ACC112 (cell line): ENCODE measurements at regions not wholly inside any gene's neighbourhood (a gene's known extent, or its start where the extent isn't known, plus 50 kb on each side); places are given as distances from the start of the nearest gene placed in this dataset.

Source experiments
- H2AFZ ChIP-seq: fragments of 200-600 bp; sonication (generic); one replicate; pipeline ENCODE4 v1.6.0; 2017; ENCODE audit warnings: antibody characterized with exemption, low read length; ENCODE audit not compliant: unreplicated experiment
- H3K27ac ChIP-seq: fragments of 200-600 bp; sonication (generic); 2 replicates; pipeline ENCODE4 v1.5.1; 2014; ENCODE audit warnings: low read depth, mild to moderate bottlenecking, antibody characterized with exemption, low read length, moderate library complexity
- H3K27me3 ChIP-seq: fragments of 200-600 bp; sonication (generic); 2 replicates; pipeline ENCODE4 v1.6.1; 2014; ENCODE audit warnings: mild to moderate bottlenecking, antibody characterized with exemption, low read length, moderate library complexity, mixed read lengths; ENCODE audit not compliant: insufficient read depth
- H3K36me3 ChIP-seq: fragments of 200-600 bp; sonication (generic); 2 replicates; pipeline ENCODE4 v1.6.1; 2016; ENCODE audit warnings: mild to moderate bottlenecking, antibody characterized with exemption, low read length, moderate library complexity, mixed read lengths; ENCODE audit not compliant: insufficient read depth
- H3K4me1 ChIP-seq: fragments of 200-600 bp; sonication (generic); one replicate; pipeline ENCODE4 v1.6.1; 2016; ENCODE audit warnings: low read length, mixed read lengths; ENCODE audit not compliant: insufficient read depth, unreplicated experiment, control insufficient read depth
- H3K4me3 ChIP-seq: fragments of 200-600 bp; sonication (generic); 2 replicates; pipeline ENCODE4 v1.5.1; 2014; ENCODE audit warnings: mild to moderate bottlenecking, low read depth, low read length
- H3K79me2 ChIP-seq: fragments of 200-600 bp; sonication (generic); one replicate; pipeline ENCODE4 v1.6.0; 2016; ENCODE audit warnings: low read length; ENCODE audit not compliant: control insufficient read depth, unreplicated experiment, insufficient read depth

DNA sequence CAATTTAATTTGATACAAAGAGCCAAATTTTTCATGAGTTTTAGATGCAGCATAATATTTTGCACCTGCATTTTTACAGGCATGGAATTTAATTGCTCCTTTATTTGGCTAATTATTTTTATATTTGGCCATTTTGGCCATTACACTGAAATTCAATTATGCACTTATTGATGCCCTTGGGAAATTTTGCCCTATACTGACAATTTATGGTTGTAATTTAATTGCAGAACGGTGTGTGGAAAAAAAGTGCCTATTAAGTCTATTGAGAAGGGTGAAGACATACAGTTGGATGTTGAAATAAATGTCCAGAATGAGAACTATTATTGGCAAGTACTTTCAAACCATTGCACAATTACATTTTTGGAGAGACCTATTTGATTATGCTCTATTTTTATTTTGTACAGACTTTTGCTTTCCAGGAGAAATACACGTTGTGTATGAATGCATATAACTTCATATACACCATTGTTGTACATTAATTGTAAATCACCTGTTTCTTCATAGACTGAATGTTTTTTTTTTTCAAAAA, 1319.3 kb upstream of the CDH2 start:
- Histone ChIP-seq H3K4me1 (peaks cover 1% of the 10 kb centered on the region), H3K4me3 (no peak overlapping the region), H2AFZ (no peak overlapping the region), H3K36me3 (no peaks in the 10 kb centered on the region), H3K27me3 (no peaks in the 10 kb centered on the region), H3K79me2 (no peaks in the 10 kb centered on the region), H3K27ac (no peak overlapping the region)

DNA sequence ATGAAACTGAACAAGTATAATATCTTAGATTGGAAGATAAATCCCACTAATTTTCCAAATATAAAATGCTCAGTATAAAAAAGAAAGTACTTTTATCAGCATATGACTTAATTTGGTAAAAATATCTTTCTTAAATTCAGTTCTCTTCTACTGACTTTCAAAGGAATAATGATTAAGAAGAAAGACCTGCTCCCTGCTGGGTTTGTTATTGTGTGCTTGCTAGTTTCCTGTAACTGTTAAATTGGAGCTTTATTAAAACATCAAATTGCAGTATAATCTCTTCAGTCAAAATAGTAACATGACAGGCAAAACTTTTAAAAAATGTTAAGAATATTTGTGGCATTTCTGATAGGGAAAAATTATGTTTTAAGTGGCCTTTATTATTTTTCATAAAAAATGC, 1317.4 kb upstream of the CDH2 start:
- Histone ChIP-seq H3K4me3 (no peak overlapping the region), H3K27ac (no peak overlapping the region), H3K36me3 (no peaks in the 10 kb centered on the region), H2AFZ (peak overlapping the region; percentile 83), H3K27me3 (no peaks in the 10 kb centered on the region), H3K79me2 (no peaks in the 10 kb centered on the region), H3K4me1 (no peaks in the 10 kb centered on the region)

DNA sequence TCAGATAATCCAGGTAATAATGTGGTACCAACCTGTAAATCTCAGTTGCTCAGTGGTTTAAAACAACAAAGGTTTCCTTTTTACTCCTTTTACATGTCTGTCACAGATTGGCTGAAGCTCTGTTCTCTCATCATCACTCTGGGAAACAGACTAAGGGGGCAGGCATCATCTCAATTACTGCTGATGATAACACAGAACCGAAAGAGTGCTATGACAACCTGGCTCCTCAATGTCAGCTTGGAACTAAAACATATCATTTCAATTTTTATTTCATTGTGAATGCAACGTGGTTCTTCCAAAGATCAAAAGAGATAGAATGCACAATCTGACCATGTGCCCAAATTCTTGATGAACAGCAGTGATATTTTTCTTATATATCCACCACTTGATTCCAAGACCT, 1315.0 kb upstream of the CDH2 start:
- H2AFZ ChIP-seq, result no peak overlapping the region
- no peaks in the 10 kb centered on the region for H3K27me3 ChIP-seq
- H3K27ac ChIP-seq, result no peak overlapping the region
- H3K36me3 ChIP-seq, result no peaks in the 10 kb centered on the region
- H3K4me1 ChIP-seq, result no peaks in the 10 kb centered on the region
- H3K79me2 ChIP-seq, result no peaks in the 10 kb centered on the region
- no peak overlapping the region for H3K4me3 ChIP-seq

DNA sequence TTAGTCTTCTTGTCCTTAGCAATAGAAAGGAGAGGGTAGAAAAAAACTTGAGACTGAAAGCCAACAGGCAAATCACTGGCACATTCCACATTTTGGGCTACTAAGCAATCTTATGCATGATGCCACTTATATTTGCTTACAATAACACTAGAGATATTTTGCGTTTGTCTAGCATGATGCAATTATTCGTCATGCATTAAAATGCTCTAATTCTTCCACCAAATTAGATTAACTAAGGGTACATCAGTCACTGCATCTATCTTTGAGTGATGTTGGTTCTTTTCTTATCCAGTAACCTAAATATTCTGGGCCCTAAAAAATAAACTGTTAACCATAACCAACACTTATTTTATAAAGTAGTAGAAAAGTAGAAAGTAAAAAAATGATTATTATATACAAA, 1311.7 kb upstream of the CDH2 start:
- H3K4me3 ChIP-seq, result no peak overlapping the region
- H3K4me1 ChIP-seq, result no peaks in the 10 kb centered on the region
- no peaks in the 10 kb centered on the region for H3K36me3 ChIP-seq
- peak overlapping the region; percentile 31 for H2AFZ ChIP-seq
- H3K27me3 ChIP-seq, result no peaks in the 10 kb centered on the region
- no peak overlapping the region for H3K27ac ChIP-seq
- H3K79me2 ChIP-seq, result no peaks in the 10 kb centered on the region

DNA sequence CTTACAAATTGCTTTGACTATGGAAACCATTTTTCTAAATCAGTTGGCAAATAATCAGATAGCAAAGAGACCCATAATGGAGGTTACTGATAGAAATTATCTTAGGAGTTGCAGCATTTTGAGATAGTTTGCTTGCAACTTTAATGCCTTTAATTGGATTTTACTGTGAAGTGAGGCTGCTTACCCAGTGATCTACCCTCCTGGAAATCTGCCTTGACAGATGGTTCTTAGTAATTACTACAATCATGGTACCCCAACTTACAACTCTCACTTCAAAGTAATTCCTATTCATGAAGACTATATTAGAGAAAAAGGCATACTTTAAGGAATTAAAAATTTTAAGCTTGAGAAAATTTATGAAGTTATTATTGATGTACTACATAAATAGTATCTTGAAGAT, 1288.6 kb upstream of the CDH2 start:
- H3K4me3 ChIP-seq, result no peak overlapping the region
- no peak overlapping the region for H3K27ac ChIP-seq
- H3K4me1 ChIP-seq, result no peaks in the 10 kb centered on the region
- H3K79me2 ChIP-seq, result no peaks in the 10 kb centered on the region
- no peaks in the 10 kb centered on the region; the same call in 1 of the 2 replicates for H3K36me3 ChIP-seq
- no peaks in the 10 kb centered on the region for H3K27me3 ChIP-seq
- H2AFZ ChIP-seq, result no peak overlapping the region

DNA sequence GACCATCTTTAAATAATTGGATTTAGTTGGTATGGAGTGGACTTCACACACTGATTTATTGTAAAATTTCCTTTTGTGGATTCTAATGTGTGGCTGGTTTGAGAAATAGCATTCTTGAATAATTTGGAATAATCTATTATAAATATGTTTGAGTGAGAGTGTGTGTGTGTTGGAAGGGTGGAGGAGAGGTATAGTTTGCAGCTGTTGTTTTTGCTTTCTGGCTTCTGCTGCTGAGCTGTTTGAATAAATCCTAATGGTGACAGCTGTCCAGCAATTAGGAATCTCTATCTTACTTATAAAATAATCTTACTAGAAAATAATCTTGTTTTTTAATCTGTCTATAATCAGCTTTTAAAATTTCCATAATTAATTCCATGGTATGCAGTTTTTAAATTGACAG, 1283.0 kb upstream of the CDH2 start:
- H3K4me3 ChIP-seq, result no peak overlapping the region
- H3K27ac ChIP-seq, result no peak overlapping the region

DNA sequence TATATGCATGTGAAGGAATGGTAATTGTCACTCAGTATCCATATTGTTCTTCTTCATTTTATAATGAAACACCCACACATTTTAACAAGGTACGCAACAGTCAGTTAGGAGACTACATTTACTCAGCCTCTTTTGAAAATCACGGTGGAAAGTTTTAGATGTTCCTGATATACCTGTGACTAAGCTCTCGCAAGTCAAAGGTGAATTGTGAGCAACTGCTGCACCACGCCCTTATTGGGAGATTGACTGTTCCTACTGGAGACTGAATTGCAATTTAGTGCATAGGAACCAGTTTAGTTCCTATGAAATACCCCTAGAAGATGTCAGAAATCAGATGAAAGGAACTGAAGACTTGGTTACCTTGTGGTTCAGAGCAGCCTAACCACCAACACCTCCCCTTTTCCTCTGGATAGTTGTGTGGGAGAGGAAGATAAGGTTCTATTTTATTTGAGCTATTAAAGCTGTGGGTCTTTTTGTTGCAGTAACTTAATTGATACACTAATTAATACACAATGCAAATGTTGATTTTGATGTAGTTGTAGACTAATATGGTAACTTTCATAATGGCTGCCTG, 1280.5 kb upstream of the CDH2 start:
- H3K27me3 ChIP-seq, result no peaks in the 10 kb centered on the region
- no peaks in the 10 kb centered on the region for H3K79me2 ChIP-seq
- no peaks in the 10 kb centered on the region for H3K36me3 ChIP-seq
- H2AFZ ChIP-seq, result no peak overlapping the region
- H3K27ac ChIP-seq, result no peak overlapping the region
- no peaks in the 10 kb centered on the region for H3K4me1 ChIP-seq
- H3K4me3 ChIP-seq, result no peak overlapping the region

More for the DNA sequence above, 1283.0 kb upstream of the CDH2 start:
- Histone ChIP-seq H2AFZ (no peak overlapping the region), H3K27me3 (no peaks in the 10 kb centered on the region), H3K36me3 (no peaks in the 10 kb centered on the region; the same call in 1 of the 2 replicates), H3K4me1 (no peaks in the 10 kb centered on the region), H3K79me2 (no peaks in the 10 kb centered on the region)

DNA sequence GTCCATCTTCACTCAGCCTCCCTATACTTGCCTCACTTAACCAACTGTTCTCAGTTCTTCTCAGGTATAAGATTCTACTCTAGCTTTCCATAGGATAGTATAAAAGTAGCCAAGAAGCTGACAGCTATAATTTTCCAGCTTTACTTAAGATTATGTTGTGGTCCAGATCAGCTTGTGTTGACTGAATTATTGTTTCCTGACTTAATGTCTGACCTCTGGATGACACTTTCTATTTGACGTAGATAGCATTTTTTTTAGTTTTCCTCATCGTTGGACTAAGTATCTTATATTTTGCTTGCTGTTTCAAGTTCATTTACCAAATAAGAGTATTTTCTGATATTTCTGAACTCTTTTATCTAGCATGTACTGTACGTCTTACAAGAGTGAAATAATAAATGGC, 1272.5 kb upstream of the CDH2 start:
- H3K4me3 ChIP-seq, result no peak overlapping the region
- H3K4me1 ChIP-seq, result no peaks in the 10 kb centered on the region
- H2AFZ ChIP-seq, result peak overlapping the region; percentile 32
- no peaks in the 10 kb centered on the region for H3K27me3 ChIP-seq
- no peak overlapping the region for H3K27ac ChIP-seq
- no peaks in the 10 kb centered on the region for H3K79me2 ChIP-seq
- H3K36me3 ChIP-seq, result no peaks in the 10 kb centered on the region

DNA sequence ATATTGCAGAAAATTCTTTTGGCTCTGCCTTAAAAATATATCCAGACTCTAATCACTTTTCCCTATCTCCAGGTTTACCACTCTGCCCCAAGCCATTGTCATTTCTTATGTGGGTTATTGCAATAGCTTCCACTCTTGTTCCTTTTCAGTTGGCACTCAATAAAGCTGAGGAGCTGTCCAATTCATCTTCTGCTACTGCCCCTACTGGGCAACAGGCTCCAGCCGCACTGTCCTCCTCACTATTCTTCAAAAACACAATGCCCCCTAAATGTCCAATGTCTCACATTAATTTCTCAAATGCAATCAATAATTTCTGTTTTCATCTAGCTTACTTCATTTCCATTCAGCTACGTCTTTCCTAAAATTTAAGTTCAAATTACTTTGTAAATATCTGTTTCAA, 1262.5 kb upstream of the CDH2 start:
- H3K4me3 ChIP-seq, result no peak overlapping the region
- no peak overlapping the region for H3K27ac ChIP-seq
- no peaks in the 10 kb centered on the region for H3K27me3 ChIP-seq
- no peaks in the 10 kb centered on the region for H3K4me1 ChIP-seq
- no peaks in the 10 kb centered on the region for H3K79me2 ChIP-seq
- no peaks in the 10 kb centered on the region for H3K36me3 ChIP-seq
- H2AFZ ChIP-seq, result no peak overlapping the region

DNA sequence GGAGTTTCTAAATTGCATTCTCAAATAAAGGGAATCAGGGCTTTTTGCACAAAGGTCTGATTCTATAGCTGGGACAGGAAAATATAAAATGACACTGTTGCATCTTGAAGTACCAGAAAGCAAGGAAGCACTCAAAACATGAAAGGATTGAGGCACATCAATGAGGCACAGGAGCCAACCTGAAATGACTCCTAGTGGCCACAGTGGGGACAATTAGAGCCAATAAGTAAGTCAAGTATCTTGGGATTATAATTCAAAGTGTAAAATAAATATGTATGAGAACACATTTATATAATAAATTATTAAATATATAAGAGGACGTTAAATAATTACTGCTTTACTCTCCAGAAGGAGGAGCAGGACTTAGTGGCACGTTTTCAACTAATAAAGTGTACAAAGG, 1259.5 kb upstream of the CDH2 start:
- Histone ChIP-seq H3K27ac (no peak overlapping the region), H3K4me3 (no peak overlapping the region), H2AFZ (no peak overlapping the region), H3K27me3 (no peaks in the 10 kb centered on the region), H3K4me1 (no peaks in the 10 kb centered on the region), H3K36me3 (no peaks in the 10 kb centered on the region), H3K79me2 (no peaks in the 10 kb centered on the region)

DNA sequence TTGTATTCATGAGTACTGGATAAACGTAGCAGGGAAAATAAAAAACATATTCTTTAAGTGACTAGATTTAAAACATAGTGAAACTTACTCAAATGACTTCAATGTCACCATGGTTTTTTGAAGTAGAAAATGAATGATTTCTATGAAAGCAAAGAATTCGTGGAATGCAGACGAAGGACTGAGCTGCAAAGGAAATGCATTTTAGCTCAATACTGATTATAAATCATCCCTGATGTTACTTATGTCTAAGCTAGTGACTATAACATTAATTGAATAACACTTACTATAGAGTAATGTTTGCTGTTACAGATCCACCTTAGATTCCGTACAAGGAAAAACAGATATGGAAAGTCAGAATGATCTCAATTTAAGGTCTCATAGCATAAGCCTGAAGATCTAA, 1257.7 kb upstream of the CDH2 start:
- no peaks in the 10 kb centered on the region for H3K36me3 ChIP-seq
- no peaks in the 10 kb centered on the region for H3K4me1 ChIP-seq
- no peaks in the 10 kb centered on the region for H3K27me3 ChIP-seq
- H3K79me2 ChIP-seq, result no peaks in the 10 kb centered on the region
- no peak overlapping the region for H3K4me3 ChIP-seq
- no peak overlapping the region for H3K27ac ChIP-seq
- no peak overlapping the region for H2AFZ ChIP-seq
